ENCODE measurements at regions not wholly inside any gene's neighbourhood (a gene's known extent, or its start where the extent isn't known, plus 50 kb on each side); places are given as distances from the start of the nearest gene placed in this dataset.

- Mint-ChIP-seq H3K4me1 (ENCODE audit: low read depth) (no peaks in the 10 kb centered on the region), H3K4me3 (no peak overlapping the region), H3K27me3 (no peaks in the 10 kb centered on the region), H3K27ac (no peak overlapping the region), H3K9me3 (no peaks in the 10 kb centered on the region), H3K36me3 (ENCODE audit: low read depth) (no peaks in the 10 kb centered on the region)
- CTCF ChIA-PET, result no interaction called here
- no peak for ATAC-seq
- POLR2A ChIA-PET, result no interaction called here
- intact Hi-C loops (cut with micrococcal nuclease), result no loop called here
- TF ChIP-seq CTCF (IDR thresholded peaks at IDR 0.05), result no peak
- no peak for DNase-seq
These were observed 1197.5 kb upstream of the C9orf72 start for GRCh38 chr9:28770827-28771226.

GRCh38 chr9:28774433-28775235 lies 1201.4 kb upstream of the C9orf72 start:
- H3K36me3 Mint-ChIP-seq (ENCODE audit: low read depth), result no peaks in the 10 kb centered on the region
- TF ChIP-seq CTCF (IDR thresholded peaks at IDR 0.05), result peak; percentile 61
- no peaks in the 10 kb centered on the region for H3K4me1 Mint-ChIP-seq (ENCODE audit: low read depth)
- CTCF ChIA-PET, result interaction anchor here (1.2 to 1.6 kb wide), 5 partner anchors 9 to 439 kb away, joined by 3 to 6 read pairs (median 4); partner anchors contain the start of gene LINGO2
- H3K27me3 Mint-ChIP-seq, result no peaks in the 10 kb centered on the region
- peaks cover 2% of the 10 kb centered on the region for H3K9me3 Mint-ChIP-seq
- intact Hi-C loops (cut with micrococcal nuclease), result no loop called here
- ATAC-seq (no peak), DNase-seq (no peak)
- POLR2A ChIA-PET, result no interaction called here
- H3K27ac Mint-ChIP-seq, result no peak overlapping the region
- no peak overlapping the region for H3K4me3 Mint-ChIP-seq

GRCh38 chr9:28779243-28779642 lies 1206.0 kb upstream of the C9orf72 start:
- TF ChIP-seq CTCF (IDR thresholded peaks at IDR 0.05), result no peak
- Mint-ChIP-seq H3K27me3 (no peaks in the 10 kb centered on the region), H3K36me3 (ENCODE audit: low read depth) (no peaks in the 10 kb centered on the region), H3K4me3 (no peak overlapping the region), H3K27ac (no peak overlapping the region), H3K4me1 (ENCODE audit: low read depth) (no peaks in the 10 kb centered on the region), H3K9me3 (peaks cover 2% of the 10 kb centered on the region)
- ChIA-PET CTCF (no interaction called here), POLR2A (no interaction called here)
- DNase-seq (no peak), ATAC-seq (no peak)
- intact Hi-C loops (cut with micrococcal nuclease), result no loop called here

GRCh38 chr9:28781481-28781880 lies 1208.2 kb upstream of the C9orf72 start:
- ChIA-PET POLR2A (no interaction called here), CTCF (interaction anchor here (0.7 kb wide), 1 partner anchor 37 kb away, joined by 3 read pairs; no protein-coding TSS in a partner anchor)
- Mint-ChIP-seq H3K36me3 (ENCODE audit: low read depth) (no peaks in the 10 kb centered on the region), H3K9me3 (peaks cover 2% of the 10 kb centered on the region), H3K4me1 (ENCODE audit: low read depth) (no peaks in the 10 kb centered on the region), H3K27me3 (no peaks in the 10 kb centered on the region), H3K4me3 (no peak overlapping the region), H3K27ac (no peak overlapping the region)
- no peak for ATAC-seq
- DNase-seq, result no peak
- intact Hi-C loops (cut with micrococcal nuclease), result no loop called here
- no peak for TF ChIP-seq CTCF (IDR thresholded peaks at IDR 0.05)

- TF ChIP-seq CTCF (IDR thresholded peaks at IDR 0.05), result no peak
- CTCF ChIA-PET, result no interaction called here
- no peak for ATAC-seq
- Mint-ChIP-seq H3K27ac (no peak overlapping the region), H3K36me3 (ENCODE audit: low read depth) (no peaks in the 10 kb centered on the region), H3K27me3 (no peaks in the 10 kb centered on the region), H3K4me3 (no peak overlapping the region), H3K9me3 (no peaks in the 10 kb centered on the region), H3K4me1 (ENCODE audit: low read depth) (no peaks in the 10 kb centered on the region)
- DNase-seq, result no peak
- POLR2A ChIA-PET, result no interaction called here
- intact Hi-C loops (cut with micrococcal nuclease), result no loop called here
These were observed 1209.3 kb upstream of the C9orf72 start for GRCh38 chr9:28782630-28783029.
